Activated CD4-positive, alpha-beta T cell treated with anti-CD3 and anti-CD28 coated beads for 4 hours (primary cell): ENCODE measurements at regions not wholly inside any gene's neighbourhood (a gene's known extent, or its start where the extent isn't known, plus 50 kb on each side); places are given as distances from the start of the nearest gene placed in this dataset.

Source experiments
- DNase-seq, 2 donors: peaks; one replicate each; pipeline ENCODE4 v3.0.0-alpha.2; 2020

GRCh38 chr4:20456407-20456806 is 204.7 kb downstream of the SLIT2 start:
- no peak for DNase-seq

- no peak for DNase-seq
Measured at GRCh38 chr4:20462426-20463175, 210.9 kb downstream of the SLIT2 start.

GRCh38 chr4:20463176-20463430 is 211.4 kb downstream of the SLIT2 start:
- no peak for DNase-seq

GRCh38 chr4:20464381-20464780 is 212.7 kb downstream of the SLIT2 start:
- no peak for DNase-seq

GRCh38 chr4:20474119-20474518 is 222.4 kb downstream of the SLIT2 start:
- no peak for DNase-seq

GRCh38 chr4:20478412-20478811 is 221.8 kb upstream of the PACRGL start:
- no peak for DNase-seq

GRCh38 chr4:20480165-20480947 is 219.9 kb upstream of the PACRGL start:
- DNase-seq: no peak

GRCh38 chr4:20483416-20483815 is 216.8 kb upstream of the PACRGL start:
- no peak for DNase-seq

GRCh38 chr4:20486433-20486832 is 213.8 kb upstream of the PACRGL start:
- no peak for DNase-seq

GRCh38 chr4:20487446-20487845 is 212.8 kb upstream of the PACRGL start:
- no peak for DNase-seq

- no peak for DNase-seq
Measured at GRCh38 chr4:20487852-20488251, 212.4 kb upstream of the PACRGL start.

- DNase-seq: no peak
Measured at GRCh38 chr4:20490734-20491133, 209.5 kb upstream of the PACRGL start.

- DNase-seq: no peak
Measured at GRCh38 chr4:20493761-20494353, 206.4 kb upstream of the PACRGL start.

GRCh38 chr4:20496068-20496467 is 204.2 kb upstream of the PACRGL start:
- DNase-seq: no peak

GRCh38 chr4:20504146-20504545 is 196.1 kb upstream of the PACRGL start:
- DNase-seq: no peak

GRCh38 chr4:20505927-20506326 is 194.3 kb upstream of the PACRGL start:
- no peak for DNase-seq

GRCh38 chr4:20506827-20507226 is 193.4 kb upstream of the PACRGL start:
- no peak for DNase-seq

- no peak for DNase-seq
Measured at GRCh38 chr4:20509315-20509714, 190.9 kb upstream of the PACRGL start.

GRCh38 chr4:20512033-20512792 is 188.0 kb upstream of the PACRGL start:
- no peak for DNase-seq

- no peak for DNase-seq
Measured at GRCh38 chr4:20512985-20513384, 187.3 kb upstream of the PACRGL start.

- DNase-seq: no peak
Measured at GRCh38 chr4:20520901-20521300, 179.4 kb upstream of the PACRGL start.

- DNase-seq: no peak
Measured at GRCh38 chr4:20528508-20528907, 171.8 kb upstream of the PACRGL start.

- DNase-seq: no peak
Measured at GRCh38 chr4:20529691-20530090, 170.6 kb upstream of the PACRGL start.
